ACHN (cell line): ENCODE measurements at regions not wholly inside any gene's neighbourhood (a gene's known extent, or its start where the extent isn't known, plus 50 kb on each side); places are given as distances from the start of the nearest gene placed in this dataset.

Experiments
- DNase-seq: peaks from one replicate; pipeline ENCODE4 v3.0.0-alpha.2; 2015
- in situ Hi-C: cut with HindIII; loops from 2 replicates; pipeline ENCODE4 v1.10.0; 2017; ENCODE audit warnings: low sequenced_read_pairs, low pct_ligation_motif_present, low pct_unique_long_range_greater_than_20kb

GRCh38 chr10:16297642-16298041 is 139.2 kb upstream of the PTER start:
- DNase-seq = no peak
- in situ Hi-C loops = no loop called here

GRCh38 chr10:16304311-16304710 is 132.5 kb upstream of the PTER start:
- in situ Hi-C loops = no loop called here
- DNase-seq = no peak

GRCh38 chr10:16310440-16310839 is 126.4 kb upstream of the PTER start:
- in situ Hi-C loops = no loop called here
- DNase-seq = no peak

- peak; percentile 7 for DNase-seq
- in situ Hi-C loops = no loop called here
These were observed 122.6 kb upstream of the PTER start for GRCh38 chr10:16314259-16314658.

- in situ Hi-C loops = no loop called here
- DNase-seq = no peak
These were observed 119.9 kb upstream of the PTER start for GRCh38 chr10:16316733-16317390.

GRCh38 chr10:16341637-16342036 is 95.2 kb upstream of the PTER start:
- DNase-seq = no peak
- in situ Hi-C loops = no loop called here

- in situ Hi-C loops = no loop called here
- DNase-seq = no peak
These were observed 87.9 kb upstream of the PTER start for GRCh38 chr10:16348891-16349290.

- in situ Hi-C loops = no loop called here
These were observed 84.7 kb upstream of the PTER start for GRCh38 chr10:16352146-16352545.

GRCh38 chr10:16360001-16360400 is 76.8 kb upstream of the PTER start:
- no peak for DNase-seq
- in situ Hi-C loops = no loop called here

More at GRCh38 chr10:16352146-16352545, 84.7 kb upstream of the PTER start:
- DNase-seq = no peak

- in situ Hi-C loops = no loop called here
- no peak for DNase-seq
These were observed 76.4 kb upstream of the PTER start for GRCh38 chr10:16360425-16360824.

- in situ Hi-C loops = no loop called here
- DNase-seq = no peak
These were observed 75.7 kb upstream of the PTER start for GRCh38 chr10:16361086-16361485.

- in situ Hi-C loops = no loop called here
- DNase-seq = no peak
These were observed 73.1 kb upstream of the PTER start for GRCh38 chr10:16363741-16364140.

- DNase-seq = no peak
These were observed 69.1 kb upstream of the PTER start for GRCh38 chr10:16367621-16368292.

GRCh38 chr10:16381083-16381482 is 55.7 kb upstream of the PTER start:
- peak; percentile 93 for DNase-seq
- in situ Hi-C loops = no loop called here

More at GRCh38 chr10:16367621-16368292, 69.1 kb upstream of the PTER start:
- in situ Hi-C loops = no loop called here

- in situ Hi-C loops = no loop called here
- DNase-seq = no peak
These were observed 52.8 kb upstream of the PTER start for GRCh38 chr10:16384021-16384420.

GRCh38 chr10:16386855-16387254 is 50.0 kb upstream of the PTER start:
- DNase-seq = no peak
- in situ Hi-C loops = no loop called here
